ENCODE measurements at regions not wholly inside any gene's neighbourhood (a gene's known extent, or its start where the extent isn't known, plus 50 kb on each side); places are given as distances from the start of the nearest gene placed in this dataset.
A peak's percentile ranks its signal among the peaks of the same experiment; 100 is the strongest.
"Not testable (repeated sequence)": the region's sequence is repeated elsewhere in the genome, so short reads cannot be mapped to it uniquely, and the experiment has no call there.

- no peak for DNase-seq (ENCODE audit: low read depth)
Observed at GRCh38 chr16:26772503-26772902, 294.2 kb upstream of the C16orf82 start.

- DNase-seq (ENCODE audit: low read depth) = no peak
Observed at GRCh38 chr16:26777821-26778220, 288.9 kb upstream of the C16orf82 start.

GRCh38 chr16:26787924-26788323 lies 278.8 kb upstream of the C16orf82 start:
- peak; percentile 40 for DNase-seq (ENCODE audit: low read depth)

- no peak for DNase-seq (ENCODE audit: low read depth)
Observed at GRCh38 chr16:26791169-26791568, 275.6 kb upstream of the C16orf82 start.

GRCh38 chr16:26795184-26795583 lies 271.5 kb upstream of the C16orf82 start:
- peak; percentile 25 for DNase-seq (ENCODE audit: low read depth)

- no peak for DNase-seq (ENCODE audit: low read depth)
Observed at GRCh38 chr16:26801628-26802027, 265.1 kb upstream of the C16orf82 start.

GRCh38 chr16:26802440-26802839 lies 264.3 kb upstream of the C16orf82 start:
- no peak for DNase-seq (ENCODE audit: low read depth)

GRCh38 chr16:26802965-26803364 lies 263.8 kb upstream of the C16orf82 start:
- no peak for DNase-seq (ENCODE audit: low read depth)

- no peak for DNase-seq (ENCODE audit: low read depth)
Observed at GRCh38 chr16:26806657-26807056, 260.1 kb upstream of the C16orf82 start.

- DNase-seq (ENCODE audit: low read depth) = no peak
Observed at GRCh38 chr16:26809461-26809860, 257.3 kb upstream of the C16orf82 start.

- DNase-seq (ENCODE audit: low read depth) = peak; percentile 9
Observed at GRCh38 chr16:26816266-26816665, 250.5 kb upstream of the C16orf82 start.

GRCh38 chr16:26816885-26817571 lies 249.7 kb upstream of the C16orf82 start:
- peak; percentile 82 for DNase-seq (ENCODE audit: low read depth)

GRCh38 chr16:26818393-26818792 lies 248.3 kb upstream of the C16orf82 start:
- DNase-seq (ENCODE audit: low read depth) = no peak

- no peak for DNase-seq (ENCODE audit: low read depth)
Observed at GRCh38 chr16:26824469-26824868, 242.3 kb upstream of the C16orf82 start.

- DNase-seq (ENCODE audit: low read depth) = no peak
Observed at GRCh38 chr16:26826500-26826899, 240.2 kb upstream of the C16orf82 start.

GRCh38 chr16:26827386-26827785 lies 239.3 kb upstream of the C16orf82 start:
- DNase-seq (ENCODE audit: low read depth) = no peak

GRCh38 chr16:26830428-26831127 lies 236.1 kb upstream of the C16orf82 start:
- DNase-seq (ENCODE audit: low read depth) = no peak

- DNase-seq (ENCODE audit: low read depth) = not testable (repeated sequence)
Observed at GRCh38 chr16:26836114-26836513, 230.6 kb upstream of the C16orf82 start.

- no peak for DNase-seq (ENCODE audit: low read depth)
Observed at GRCh38 chr16:26838931-26839330, 227.8 kb upstream of the C16orf82 start.

- DNase-seq (ENCODE audit: low read depth) = no peak
Observed at GRCh38 chr16:26840691-26841090, 226.0 kb upstream of the C16orf82 start.

- no peak for DNase-seq (ENCODE audit: low read depth)
Observed at GRCh38 chr16:26856271-26856670, 210.5 kb upstream of the C16orf82 start.

- DNase-seq (ENCODE audit: low read depth) = no peak
Observed at GRCh38 chr16:26856791-26857190, 209.9 kb upstream of the C16orf82 start.

- DNase-seq (ENCODE audit: low read depth) = no peak
Observed at GRCh38 chr16:26857371-26857770, 209.4 kb upstream of the C16orf82 start.

All from HT1080 (cell line).